ENCODE measurements at regions not wholly inside any gene's neighbourhood (a gene's known extent, or its start where the extent isn't known, plus 50 kb on each side); places are given as distances from the start of the nearest gene placed in this dataset.

- no peak for DNase-seq
Observed at GRCh38 chr1:234745276-234745675, 135.3 kb upstream of the IRF2BP2 start.

GRCh38 chr1:234743791-234744611 is 134.0 kb upstream of the IRF2BP2 start:
- peak; percentile 55 for DNase-seq

- no peak for DNase-seq
Observed at GRCh38 chr1:234742622-234743021, 132.6 kb upstream of the IRF2BP2 start.

GRCh38 chr1:234737967-234738314 is 128.0 kb upstream of the IRF2BP2 start:
- DNase-seq: no peak

- DNase-seq: no peak
Observed at GRCh38 chr1:234735916-234736315, 125.9 kb upstream of the IRF2BP2 start.

- DNase-seq: no peak
Observed at GRCh38 chr1:234735476-234735875, 125.5 kb upstream of the IRF2BP2 start.

- DNase-seq: no peak
Observed at GRCh38 chr1:234734869-234735268, 124.9 kb upstream of the IRF2BP2 start.

GRCh38 chr1:234734412-234734835 is 124.4 kb upstream of the IRF2BP2 start:
- DNase-seq: no peak

GRCh38 chr1:234733427-234733826 is 123.4 kb upstream of the IRF2BP2 start:
- no peak for DNase-seq

- DNase-seq: no peak
Observed at GRCh38 chr1:234732671-234733390, 122.9 kb upstream of the IRF2BP2 start.

GRCh38 chr1:234732260-234732659 is 122.3 kb upstream of the IRF2BP2 start:
- DNase-seq: no peak

GRCh38 chr1:234731569-234732085 is 121.6 kb upstream of the IRF2BP2 start:
- peak; percentile 41 for DNase-seq

- no peak for DNase-seq
Observed at GRCh38 chr1:234730770-234731568, 121.0 kb upstream of the IRF2BP2 start.

- no peak for DNase-seq
Observed at GRCh38 chr1:234730475-234730769, 120.4 kb upstream of the IRF2BP2 start.

- DNase-seq: no peak
Observed at GRCh38 chr1:234729561-234730474, 119.8 kb upstream of the IRF2BP2 start.

- no peak for DNase-seq
Observed at GRCh38 chr1:234728740-234729139, 118.8 kb upstream of the IRF2BP2 start.

GRCh38 chr1:234727018-234727940 is 117.3 kb upstream of the IRF2BP2 start:
- DNase-seq: no peak

GRCh38 chr1:234726359-234726943 is 116.5 kb upstream of the IRF2BP2 start:
- DNase-seq: peak; percentile 8

GRCh38 chr1:234725177-234726132 is 115.5 kb upstream of the IRF2BP2 start:
- peak; percentile 47 for DNase-seq

All from kidney glomerular epithelial cell (primary cell).